HG03097 (cell line): ENCODE measurements at regions not wholly inside any gene's neighbourhood (a gene's known extent, or its start where the extent isn't known, plus 50 kb on each side); places are given as distances from the start of the nearest gene placed in this dataset.

Experiments
- ATAC-seq: cut with Tn5 transposase; IDR thresholded peaks from one replicate; pipeline ENCODE4 v1.9.1; 2021; ENCODE audit not compliant: unreplicated experiment, low FRiP score

DNA sequence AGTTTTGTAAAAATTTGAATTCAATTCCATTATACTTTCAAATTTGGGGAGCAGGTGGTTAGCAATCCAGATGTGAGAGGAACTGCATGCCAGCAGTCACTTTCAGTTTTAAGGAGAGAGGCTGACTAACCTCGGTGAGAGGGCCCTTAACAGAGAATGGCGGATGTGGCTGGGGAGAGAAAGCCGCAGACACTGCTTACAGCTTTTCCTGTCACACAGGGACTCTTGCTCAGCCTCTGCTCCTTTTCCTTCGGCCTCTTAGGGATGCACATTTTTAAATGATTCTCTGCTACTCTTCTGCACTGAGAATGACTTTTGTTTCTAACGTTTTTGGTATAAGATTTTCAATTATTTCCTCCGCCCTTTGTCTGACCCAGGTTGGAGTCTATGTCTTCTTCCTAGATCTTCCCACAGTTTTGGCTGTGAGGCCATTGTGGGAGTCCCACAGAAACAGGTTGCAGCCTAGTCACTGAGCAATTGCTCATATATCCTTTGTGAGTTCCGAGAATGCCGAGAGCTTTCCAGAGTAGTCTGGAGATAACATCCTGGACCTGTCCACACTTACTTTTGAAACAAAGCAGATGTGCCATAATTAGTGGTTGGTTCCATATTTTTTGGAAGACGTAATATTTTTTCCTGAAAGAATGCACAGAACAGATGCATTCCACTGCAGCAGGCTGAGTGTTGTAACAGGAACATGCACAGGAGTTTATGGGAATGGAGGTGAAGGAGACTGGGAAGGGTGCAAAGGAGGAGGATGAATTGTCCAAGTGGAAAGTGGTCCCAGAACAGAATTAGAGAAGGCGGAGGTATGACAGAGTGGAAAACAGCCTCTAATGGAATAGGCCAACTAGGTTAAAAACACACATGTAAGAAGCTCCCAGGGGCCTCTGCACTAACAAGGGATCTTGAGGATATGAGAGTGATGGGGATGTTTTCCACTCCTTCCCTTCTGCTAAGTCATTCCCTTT is 168.0 kb upstream of the ZNF32 start:
- peak; percentile 96 for ATAC-seq

- no peak for ATAC-seq
Observed at GRCh38 chr10:43815181-43815885, 166.7 kb upstream of the ZNF32 start.

GRCh38 chr10:43814663-43815062 is 166.0 kb upstream of the ZNF32 start:
- no peak for ATAC-seq

- ATAC-seq, result no peak
Observed at GRCh38 chr10:43811871-43812270, 163.2 kb upstream of the ZNF32 start.

DNA sequence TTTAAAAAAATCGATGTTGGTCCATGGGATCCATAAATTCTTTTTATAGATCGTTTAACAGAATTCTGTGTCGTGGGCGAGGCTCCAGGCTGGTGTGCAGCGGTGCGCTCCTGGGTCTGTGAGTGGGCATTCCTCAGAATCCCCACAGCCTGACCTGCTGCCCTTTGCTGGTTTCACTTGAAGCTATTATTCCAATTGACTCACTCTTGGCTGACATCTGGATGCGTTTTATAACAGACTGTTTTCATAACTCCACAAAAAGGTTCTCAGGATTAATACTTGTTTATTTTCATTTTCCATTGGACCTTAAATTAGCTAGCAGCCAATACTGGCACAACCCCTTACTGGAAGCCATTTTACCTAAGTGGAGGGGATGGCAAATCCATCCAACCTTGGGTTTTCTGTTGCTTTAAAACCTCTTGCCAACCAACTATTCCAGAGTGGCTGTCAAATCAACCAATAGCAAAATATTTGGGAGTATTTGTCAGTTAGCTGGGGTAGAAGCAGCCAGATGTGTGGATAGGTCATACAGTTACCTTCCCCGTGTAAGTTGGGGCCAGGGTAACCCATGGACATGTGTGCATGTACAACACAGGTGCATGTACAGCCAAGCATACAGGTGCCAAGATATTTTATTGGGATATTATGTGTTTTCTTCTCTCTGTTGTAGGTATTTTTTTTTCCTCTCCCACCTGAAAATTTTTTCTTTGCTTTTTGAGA is 160.7 kb upstream of the ZNF32 start:
- no peak for ATAC-seq

DNA sequence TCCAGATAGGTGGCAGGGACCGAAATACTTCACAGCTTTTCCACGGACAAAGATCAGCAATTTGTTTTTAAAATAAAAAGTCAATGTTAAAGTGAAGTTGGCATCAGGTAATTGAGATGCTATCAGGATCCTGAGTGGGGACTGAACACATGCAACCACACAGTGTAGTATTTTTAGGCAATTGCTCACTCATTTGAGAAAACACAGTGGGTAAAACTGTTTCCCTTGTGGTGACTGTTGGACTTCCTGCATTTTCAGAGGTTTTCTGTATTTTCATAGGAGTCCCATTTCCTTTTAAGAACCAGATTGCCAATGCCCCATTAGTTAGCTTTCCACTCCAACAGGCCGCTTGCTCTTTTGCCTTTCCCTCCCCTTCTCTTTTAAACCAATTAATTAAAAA is 159.5 kb upstream of the ZNF32 start:
- ATAC-seq, result peak; percentile 93

- ATAC-seq, result no peak
Observed at GRCh38 chr10:43806831-43807640, 158.4 kb upstream of the ZNF32 start.

DNA sequence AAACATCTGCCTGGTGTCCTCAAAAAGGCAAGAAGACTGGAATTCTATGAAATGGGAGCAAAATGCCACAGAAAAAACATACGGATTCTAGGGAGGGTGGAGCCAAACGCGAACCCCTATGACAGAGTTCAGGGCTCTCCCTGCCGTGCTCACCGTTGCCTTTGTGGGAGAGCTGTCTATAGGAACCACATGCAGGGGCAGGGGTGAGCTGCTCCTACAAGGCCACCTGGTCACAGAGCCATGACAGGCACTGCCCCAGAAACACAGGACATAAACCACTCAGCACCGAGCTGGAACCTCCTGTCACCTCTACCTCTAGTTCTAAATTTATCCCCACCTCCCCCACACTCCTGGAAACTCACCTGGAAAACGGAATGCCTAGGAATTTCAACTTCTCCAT is 155.1 kb upstream of the ZNF32 start:
- no peak for ATAC-seq

DNA sequence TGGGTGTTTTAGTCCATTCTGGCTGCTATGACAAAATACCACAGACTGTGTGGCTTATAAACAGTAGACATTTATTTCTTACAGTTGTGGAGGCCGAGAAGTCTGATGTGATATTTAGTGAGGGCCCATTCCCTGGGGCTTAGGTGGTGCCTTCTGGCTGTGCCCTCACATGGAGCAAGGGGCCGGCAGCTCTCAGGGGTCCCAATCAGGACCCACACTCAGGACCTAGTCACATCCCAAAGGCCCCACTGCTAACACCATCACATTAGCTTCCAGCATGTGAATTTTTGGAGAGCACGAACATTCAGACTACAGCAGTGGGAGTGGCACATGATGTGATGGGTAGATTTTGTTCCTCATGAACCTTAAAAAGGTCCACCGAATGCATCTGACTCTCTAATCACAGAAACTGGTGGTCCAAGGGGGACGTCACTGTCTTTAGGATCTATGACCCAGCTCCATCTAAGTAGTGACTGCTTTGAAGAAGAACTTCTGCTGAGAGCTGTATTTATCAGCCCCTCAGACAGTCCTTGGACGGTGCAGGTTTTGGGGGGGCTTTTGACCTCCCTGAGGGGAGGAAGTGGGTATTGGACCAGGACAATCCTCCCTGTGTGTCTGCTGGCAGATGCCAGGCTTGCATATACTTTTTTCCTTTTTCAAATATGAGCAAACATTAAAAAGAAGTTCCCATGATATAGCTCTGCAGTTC is 154.5 kb upstream of the ZNF32 start:
- ATAC-seq, result no peak

DNA sequence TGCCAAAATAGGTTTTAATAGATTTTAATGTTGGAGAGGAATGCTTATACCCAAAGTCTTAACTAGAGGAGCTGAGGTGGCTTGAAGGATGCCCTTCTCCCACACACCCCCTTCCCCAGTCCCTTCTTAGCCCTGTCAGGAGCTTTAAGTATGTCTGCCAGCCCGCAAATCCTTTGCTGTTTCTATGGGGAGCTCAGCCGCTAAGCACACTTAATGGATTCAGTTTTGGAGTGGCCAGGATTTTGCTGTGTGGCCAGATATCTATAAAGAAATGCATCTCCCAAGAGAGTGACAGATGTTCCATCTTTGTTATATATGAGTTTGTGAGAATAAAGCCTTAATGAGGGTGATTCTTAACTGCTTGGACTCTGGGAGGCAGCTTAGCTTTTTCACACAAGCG is 152.9 kb upstream of the ZNF32 start:
- no peak for ATAC-seq

GRCh38 chr10:43801140-43801539 is 152.5 kb upstream of the ZNF32 start:
- no peak for ATAC-seq

DNA sequence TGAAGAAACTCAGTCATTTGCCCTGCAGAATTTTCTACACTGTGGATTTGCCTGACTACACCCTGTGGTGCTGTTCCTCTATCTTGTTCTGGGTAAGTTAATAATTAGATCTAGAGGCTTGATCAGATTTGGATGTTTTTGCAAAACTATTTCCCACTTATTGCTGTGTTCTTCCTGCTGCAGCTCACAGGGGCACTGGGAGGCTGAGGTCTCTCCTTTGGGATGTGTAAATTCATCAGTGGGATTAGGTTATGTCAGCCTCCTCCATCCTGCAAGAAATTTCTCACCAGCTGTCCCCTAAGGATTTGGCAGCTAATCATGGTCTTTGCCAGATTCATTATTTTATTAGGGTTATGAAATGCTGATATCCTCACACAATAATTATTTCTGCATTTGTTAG is 148.1 kb upstream of the ZNF32 start:
- ATAC-seq, result no peak

DNA sequence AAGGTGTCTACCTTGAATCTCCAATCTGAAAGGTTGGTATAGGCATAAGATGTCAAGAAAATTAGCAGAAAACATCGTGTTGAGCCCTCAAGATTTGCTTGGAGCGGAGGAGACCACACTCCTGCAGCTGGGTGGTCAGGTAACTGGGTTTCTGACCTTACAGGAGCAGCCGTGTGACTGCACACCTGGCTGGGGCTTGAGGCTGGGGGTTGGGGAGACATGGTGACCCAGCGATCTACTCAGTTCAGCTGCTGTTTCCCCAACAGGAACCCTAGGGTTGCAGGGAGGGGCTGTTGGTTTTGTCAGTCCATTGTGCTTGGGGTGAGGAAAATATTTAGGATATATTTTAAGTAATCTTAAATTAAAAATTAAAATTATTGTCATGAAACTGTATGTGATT is 147.0 kb upstream of the ZNF32 start:
- no peak for ATAC-seq

DNA sequence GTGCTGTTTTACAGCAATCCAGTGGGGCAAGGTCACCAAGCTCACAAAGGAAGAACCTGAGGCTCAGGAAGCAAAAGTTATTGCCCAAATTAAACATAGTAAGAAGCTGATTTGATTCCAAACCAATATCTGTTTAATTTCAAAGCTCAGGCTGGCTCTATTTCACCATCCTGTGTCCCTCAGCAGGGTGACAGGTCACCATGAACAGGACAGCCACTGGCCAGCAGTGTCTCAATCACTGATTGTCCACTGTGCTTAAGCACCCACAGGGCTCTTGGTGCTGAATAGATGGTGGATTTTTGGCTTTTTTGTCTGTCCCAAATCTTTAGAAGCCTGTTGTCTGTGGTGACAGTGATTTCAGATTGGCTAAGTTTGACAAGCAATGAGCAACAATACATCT is 146.4 kb upstream of the ZNF32 start:
- ATAC-seq, result no peak

- ATAC-seq, result no peak
Observed at GRCh38 chr10:43794181-43794815, 145.6 kb upstream of the ZNF32 start.

GRCh38 chr10:43793704-43794103 is 145.0 kb upstream of the ZNF32 start:
- ATAC-seq, result no peak

GRCh38 chr10:43790147-43790546 is 141.5 kb upstream of the ZNF32 start:
- no peak for ATAC-seq

GRCh38 chr10:43785252-43785651 is 136.6 kb upstream of the ZNF32 start:
- no peak for ATAC-seq

GRCh38 chr10:43782814-43783213 is 134.1 kb upstream of the ZNF32 start:
- no peak for ATAC-seq
